Fibroblast of skin of right quadriceps (primary cell): ENCODE measurements at regions not wholly inside any gene's neighbourhood (a gene's known extent, or its start where the extent isn't known, plus 50 kb on each side); places are given as distances from the start of the nearest gene placed in this dataset.
"Not testable (repeated sequence)": the region's sequence is repeated elsewhere in the genome, so short reads cannot be mapped to it uniquely, and the experiment has no call there.

Experiments
- DNase-seq: peaks from one replicate; pipeline ENCODE4 v3.0.0-alpha.2; 2013

DNA sequence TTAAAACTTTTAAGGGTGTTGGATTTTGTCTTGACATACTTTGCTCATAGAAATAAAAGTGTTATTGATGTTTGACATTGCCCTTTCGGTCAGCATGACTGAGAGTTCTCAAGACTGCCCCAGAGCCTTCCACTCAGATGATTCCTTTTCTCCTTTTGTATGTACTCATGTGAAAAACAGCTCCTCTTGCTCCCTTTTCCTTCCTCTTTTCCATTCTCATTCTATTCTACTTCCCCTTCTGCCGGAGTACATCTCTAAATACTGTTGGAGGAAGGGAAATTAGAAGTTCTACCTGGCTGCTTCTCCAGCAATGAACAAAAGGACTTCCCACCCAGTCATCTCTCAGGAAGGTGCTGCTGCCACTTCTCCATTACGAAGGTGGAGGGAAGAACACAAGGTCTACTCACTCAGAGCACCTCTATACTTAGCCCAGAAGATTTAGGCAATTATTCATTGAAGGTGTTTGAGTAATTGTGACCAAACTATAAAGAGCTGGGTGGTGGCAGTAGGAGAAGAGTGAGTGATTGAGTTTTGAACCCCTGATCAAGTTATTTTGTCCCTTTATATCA, 163.8 kb upstream of the MBNL1 start:
- no peak for DNase-seq

DNA sequence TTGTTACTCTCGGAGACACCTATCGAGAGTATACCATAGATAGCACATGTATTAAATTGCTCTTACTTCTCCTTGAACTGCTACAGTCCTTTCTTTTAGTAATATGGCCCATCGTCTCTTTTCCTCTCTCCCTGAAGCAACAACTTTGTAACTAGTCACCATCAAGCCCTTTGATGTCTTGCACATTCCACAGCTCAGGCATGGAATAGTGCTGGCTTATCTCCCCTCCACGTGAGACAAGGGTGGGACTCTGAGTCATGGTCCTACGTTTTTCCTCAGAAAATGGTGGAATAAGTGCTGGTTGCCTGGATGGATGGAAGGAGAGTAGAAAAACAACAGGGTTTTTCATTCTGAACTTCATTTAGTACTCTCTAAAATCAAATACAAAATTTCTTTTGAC, 163.3 kb upstream of the MBNL1 start:
- DNase-seq = no peak

GRCh38 chr3:152109038-152109437, 159.7 kb upstream of the MBNL1 start:
- no peak for DNase-seq

GRCh38 chr3:152113413-152113812, 155.3 kb upstream of the MBNL1 start:
- peak; percentile 35 for DNase-seq

DNA sequence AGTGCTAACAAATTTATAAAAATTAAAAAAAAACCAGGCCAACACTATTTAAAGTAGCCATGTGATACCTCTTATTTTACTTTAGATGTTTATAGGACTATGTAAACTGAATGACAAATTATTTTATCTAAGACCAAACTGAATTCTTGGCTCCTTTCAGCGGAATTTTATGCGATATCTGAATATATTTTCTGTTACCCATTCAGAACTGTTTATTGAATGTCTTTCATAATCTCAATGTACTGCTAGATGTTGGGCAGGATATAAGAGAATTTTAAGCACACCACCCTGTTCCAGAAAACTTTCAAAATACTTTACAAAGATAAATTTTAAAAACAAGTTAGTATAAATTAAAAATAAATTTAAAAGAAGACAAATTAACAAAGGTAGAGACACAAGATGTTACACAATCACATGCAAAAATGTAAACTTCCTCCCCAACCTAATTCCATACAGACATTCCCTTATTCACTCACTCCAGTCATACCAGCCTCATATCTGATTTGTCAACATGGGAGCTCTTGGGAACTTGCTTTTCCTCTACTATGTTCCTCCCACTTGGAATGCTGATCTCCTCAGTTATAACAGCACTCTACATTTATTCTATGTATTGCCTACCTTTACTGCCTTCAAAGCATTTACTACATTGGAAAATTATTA, 154.6 kb upstream of the MBNL1 start:
- DNase-seq = no peak

- DNase-seq = peak; percentile 52
Observed at GRCh38 chr3:152120601-152121269, 148.0 kb upstream of the MBNL1 start.

DNA sequence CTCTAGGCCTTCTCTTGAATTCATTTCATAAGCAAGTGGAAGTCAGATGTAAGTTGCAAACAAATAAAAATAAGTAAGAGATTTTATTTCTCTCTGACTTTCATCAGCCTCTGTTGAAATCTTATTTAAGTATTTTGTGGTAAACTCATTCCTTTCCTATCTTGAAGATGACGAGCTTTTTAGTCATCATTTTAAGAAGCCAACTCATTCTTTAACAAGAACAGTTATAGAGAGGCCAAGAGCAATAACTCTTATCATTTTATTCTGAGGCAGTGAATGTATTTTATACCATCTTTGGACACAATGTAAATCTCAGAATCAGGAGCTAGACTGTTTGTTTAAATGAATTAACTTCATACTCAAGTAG, 147.5 kb upstream of the MBNL1 start:
- peak; percentile 94 for DNase-seq

- no peak for DNase-seq
Observed at GRCh38 chr3:152122851-152123250, 145.9 kb upstream of the MBNL1 start.

DNA sequence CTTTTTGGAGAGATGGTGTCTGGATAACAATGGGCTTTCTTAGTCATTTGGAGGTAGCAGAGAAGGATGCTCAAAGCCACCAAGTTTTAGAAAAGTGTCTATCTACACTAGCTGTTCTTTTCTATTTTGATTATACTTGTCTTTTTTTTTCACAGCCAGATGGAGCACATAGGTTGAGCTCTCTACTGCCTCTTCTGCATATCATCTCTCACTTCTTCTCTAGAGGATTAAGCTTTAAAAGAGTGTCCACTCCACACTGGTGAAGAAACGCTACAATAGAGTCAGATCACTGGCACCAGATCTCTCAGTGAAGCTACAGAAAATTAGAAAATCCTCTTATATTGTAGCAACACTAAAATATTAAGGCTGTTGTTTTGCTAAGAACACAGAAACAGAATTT, 145.3 kb upstream of the MBNL1 start:
- DNase-seq = no peak

DNA sequence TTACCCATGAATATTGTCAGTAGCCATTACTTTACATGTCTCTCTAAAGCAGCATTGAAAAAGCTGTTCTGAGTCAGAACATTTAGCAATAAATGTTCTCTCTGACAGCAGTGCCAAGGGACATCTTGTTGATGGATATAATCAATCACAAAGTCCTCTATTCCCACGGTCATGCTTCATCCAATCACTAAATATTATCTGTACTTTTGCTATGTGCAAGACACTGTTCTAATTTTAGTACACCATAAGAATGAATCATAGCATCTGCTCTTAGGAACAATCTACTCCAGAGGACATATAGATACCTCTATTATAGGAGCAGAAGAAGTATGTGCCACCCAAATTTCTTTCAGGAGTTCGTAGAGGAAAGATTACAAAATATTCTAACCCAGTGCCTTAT, 142.5 kb upstream of the MBNL1 start:
- DNase-seq = peak; percentile 75

- peak; percentile 43 for DNase-seq
Observed at GRCh38 chr3:152127058-152127457, 141.7 kb upstream of the MBNL1 start.

DNA sequence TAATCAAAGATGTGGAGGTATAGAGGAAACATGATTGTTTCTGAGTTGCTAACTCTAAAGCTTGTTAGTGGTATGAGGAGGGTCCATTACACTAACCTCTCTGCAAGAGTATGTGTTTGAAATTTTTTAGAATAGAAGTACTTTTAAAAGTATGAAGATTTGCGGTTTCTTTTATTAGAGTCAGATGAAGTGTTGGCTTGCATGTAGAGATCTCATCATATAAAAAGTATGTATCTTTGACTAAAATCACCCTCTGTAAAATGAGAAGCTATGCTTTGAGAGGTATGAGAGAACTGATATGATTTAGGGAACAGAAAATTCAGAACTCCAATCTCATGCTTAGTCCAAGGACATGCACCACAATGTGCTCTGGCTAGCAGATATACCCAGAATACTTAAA, 140.4 kb upstream of the MBNL1 start:
- peak; percentile 69 for DNase-seq

DNA sequence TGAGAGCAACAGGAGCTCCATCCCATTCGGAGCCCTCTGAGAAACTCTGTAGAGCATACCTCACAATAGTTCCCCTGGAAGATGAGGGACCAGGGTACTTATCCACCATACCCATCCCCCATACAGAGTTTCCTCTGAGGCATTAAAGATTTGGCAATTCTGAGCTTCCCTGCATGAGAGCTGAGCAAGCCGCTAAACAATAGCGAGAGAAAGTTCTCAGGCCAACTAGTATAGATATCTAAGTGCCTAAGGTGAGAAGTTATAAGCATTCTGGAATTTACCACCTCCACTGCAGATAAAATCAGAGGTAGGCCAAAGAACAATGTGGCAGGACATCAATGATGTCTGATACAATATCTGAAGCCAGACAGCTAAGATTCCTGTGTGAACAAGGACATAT, 129.1 kb upstream of the MBNL1 start:
- DNase-seq = no peak

DNA sequence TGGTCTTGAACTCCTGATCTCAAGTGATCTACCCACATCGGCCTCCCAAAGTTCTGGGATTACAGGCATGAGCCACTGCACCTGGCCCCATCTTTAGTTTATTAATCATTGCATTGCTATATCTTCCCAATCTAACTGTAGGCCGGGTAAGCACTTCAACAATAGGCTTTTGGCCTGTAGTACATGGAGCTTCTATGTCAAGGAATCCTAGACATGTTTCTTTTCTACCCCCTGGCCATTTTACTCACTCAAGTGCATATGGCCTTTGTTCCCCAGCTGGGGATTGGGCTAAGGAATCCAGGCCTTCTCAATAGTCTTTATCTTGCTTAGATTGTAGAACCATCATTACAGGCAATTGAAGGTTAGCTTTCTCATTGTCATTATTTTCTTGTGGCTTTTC, 122.3 kb upstream of the MBNL1 start:
- no peak for DNase-seq

DNA sequence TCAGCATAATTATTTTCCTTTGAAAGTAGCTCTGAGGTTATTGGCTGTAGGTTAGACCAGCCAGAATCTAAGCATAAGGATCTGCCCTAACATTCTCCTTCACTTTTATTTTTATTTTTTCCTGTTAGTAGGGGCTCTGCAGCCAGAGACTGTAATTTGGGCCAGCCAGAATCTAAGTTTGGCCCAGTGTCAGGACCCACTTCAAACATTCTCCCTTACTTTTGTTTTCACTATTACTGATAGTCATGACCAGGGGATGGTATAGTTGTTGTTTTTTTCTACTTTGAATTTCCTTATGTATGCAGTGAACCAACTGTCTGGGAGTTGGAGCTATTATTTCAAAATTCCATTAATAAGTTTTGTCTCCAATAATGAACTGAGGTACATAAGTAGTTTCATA, 121.0 kb upstream of the MBNL1 start:
- no peak for DNase-seq

DNA sequence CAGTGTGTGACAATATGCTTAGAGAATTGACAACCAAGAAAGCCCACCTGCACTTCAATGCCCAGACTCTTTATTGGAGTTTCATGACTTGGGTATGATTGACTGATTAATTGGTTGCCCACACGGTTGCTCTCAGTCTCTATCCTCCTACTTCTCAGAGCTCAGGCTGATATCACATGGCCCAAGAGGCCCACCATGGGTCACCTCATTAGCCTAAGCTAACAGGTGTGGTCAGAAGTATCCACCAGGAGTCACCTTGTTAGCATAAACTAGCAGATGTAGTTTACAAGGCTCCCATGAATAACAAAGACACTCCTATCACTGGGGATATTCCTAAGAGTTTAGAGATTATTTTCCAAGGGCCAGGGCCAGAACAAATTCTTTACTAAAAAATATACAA, 120.2 kb upstream of the MBNL1 start:
- no peak for DNase-seq

GRCh38 chr3:152149832-152150231, 118.9 kb upstream of the MBNL1 start:
- DNase-seq = peak; percentile 51

DNA sequence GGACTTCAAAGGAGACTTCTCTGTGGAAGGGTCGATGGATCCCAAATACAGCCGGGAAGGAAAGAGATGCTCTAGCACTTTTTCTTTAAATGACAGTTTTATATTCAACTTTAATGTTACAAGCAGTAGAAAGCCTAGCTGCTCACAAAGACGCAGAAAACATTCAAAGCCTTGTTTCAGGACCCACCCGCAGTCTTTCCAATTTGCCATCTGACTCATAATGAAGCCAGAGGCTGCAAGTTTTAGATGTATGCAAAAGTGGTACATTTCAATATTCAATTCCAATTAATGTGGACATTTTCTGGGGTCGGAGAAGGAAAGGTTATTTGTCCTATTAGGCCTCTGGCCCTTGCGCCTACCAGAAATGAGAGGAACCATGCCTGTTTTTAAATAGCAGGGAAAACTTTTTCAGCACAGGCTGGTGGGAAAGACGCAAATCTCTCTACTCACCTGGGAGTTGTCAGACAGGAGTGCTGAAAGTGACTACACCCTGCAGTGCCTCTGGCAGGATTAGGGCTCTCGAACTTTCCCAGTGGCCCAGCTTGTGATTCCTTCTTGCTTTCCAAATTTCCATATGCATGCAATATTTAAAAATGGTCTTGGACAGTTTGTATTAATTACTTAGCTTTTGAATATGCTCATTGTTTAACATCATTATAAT, 117.4 kb upstream of the MBNL1 start:
- DNase-seq = no peak

DNA sequence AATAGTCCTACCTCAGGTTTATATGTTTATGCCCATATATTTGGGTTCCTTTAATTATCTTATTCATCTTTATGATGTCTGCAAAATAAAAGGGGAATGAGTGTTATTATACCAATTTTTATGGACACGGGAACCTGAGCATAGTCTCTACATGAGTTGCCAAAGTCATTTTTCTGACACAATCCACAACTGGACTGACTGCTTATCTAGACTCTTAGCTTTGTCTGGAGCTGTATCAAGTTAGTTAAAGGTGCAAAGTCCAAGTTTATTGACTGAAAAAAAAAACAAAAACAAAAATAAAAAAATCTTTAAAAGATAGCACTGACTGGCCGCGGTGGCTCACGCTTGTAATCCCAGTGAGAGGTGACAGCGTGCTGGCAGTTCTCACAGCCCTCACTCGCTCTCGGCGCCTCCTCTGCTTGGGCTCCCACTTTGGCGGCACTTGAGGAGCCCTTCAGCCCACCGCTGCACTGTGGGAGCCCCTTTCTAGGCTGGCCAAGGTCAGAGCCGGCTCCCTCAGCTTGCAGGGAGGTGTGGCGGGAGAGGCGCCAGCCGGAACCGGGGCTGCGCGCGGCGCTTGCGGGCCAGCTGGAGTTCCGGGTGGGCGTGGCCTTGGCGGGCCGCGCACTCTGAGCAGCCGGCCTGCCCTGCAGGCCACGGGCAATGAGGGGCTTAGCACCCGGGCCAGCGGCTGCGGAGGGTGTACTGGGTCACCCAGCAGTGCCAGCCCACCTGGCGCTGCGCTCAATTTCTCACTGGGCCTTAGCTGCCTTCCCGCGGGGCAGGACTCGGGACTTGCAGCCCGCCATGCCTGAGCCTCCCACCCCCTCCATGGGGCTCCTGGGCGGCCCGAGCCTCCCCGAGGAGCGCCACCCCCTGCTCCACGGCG, 116.6 kb upstream of the MBNL1 start:
- DNase-seq = not testable (repeated sequence)

GRCh38 chr3:152153115-152153514, 115.6 kb upstream of the MBNL1 start:
- not testable (repeated sequence) for DNase-seq

GRCh38 chr3:152155246-152156020, 113.3 kb upstream of the MBNL1 start:
- peak; percentile 55 for DNase-seq

DNA sequence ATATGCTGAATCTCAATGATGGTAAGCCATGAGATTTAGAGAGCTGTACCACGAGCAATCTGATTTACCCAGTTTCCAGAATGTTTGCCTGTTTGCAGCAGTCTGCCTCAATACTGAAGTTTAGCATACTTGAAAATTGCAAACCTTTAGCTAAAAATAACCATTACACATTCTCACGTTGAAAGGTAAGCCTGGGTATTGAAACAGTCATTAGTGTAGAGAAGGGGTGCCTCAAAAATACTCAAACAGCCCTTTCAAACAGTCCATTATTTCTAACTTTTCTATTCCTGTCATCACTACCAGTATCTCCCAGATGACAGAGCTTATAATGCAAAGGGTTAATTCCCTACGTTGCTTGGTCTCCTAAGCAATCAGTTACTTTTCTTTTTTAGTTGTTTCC, 111.8 kb upstream of the MBNL1 start:
- no peak for DNase-seq
